Daoy (cell line): ENCODE measurements at regions not wholly inside any gene's neighbourhood (a gene's known extent, or its start where the extent isn't known, plus 50 kb on each side); places are given as distances from the start of the nearest gene placed in this dataset.

Experiments
- DNase-seq: peaks from one replicate; pipeline ENCODE4 v3.0.0-alpha.2; 2015; ENCODE audit warnings: low read depth

GRCh38 chr6:6836609-6837406 is 248.3 kb downstream of the LY86 start:
- no peak for DNase-seq

GRCh38 chr6:6837541-6838080 is 249.1 kb downstream of the LY86 start:
- DNase-seq = no peak

DNA sequence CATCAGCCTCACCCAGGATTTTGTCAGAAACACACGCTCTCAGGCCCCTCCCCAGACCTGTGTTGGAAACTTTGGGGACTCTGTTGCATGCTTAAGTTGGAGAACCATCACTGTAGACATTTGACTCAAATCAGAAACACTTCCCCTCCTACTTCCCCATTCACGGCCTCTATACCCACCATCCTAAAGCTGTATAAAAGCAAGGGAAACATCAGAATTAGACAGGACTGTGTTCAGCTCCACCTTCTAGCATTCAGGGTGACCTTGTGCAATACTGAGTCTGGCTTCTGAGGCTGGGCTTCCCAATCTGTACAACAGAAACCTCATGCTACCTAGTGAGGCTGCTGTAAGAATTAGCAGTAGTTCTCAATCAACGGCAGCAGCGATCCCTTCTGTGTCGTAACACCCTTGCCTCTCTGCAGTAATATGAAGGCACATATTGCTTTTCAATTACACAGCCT is 252.3 kb downstream of the LY86 start:
- no peak for DNase-seq

DNA sequence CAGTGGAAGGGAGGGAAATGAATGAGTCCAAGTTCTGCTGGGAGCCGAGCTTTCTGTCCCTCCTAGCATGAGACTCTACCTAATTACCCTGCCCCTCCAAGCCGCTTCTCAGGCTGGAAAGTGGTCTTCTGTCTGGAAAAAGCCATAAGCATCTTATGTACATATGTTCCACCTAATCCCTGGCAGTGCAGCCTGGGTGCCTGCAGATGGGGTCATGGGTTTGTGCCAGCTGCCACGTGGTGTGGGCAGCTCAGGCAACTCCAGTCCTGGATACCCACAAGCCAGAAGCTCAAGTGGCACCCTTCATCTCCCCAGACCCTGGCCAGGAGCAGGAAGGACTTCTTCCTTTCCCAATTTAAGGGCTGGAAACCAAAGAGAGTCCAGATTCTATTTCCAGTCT is 253.1 kb downstream of the LY86 start:
- no peak for DNase-seq

DNA sequence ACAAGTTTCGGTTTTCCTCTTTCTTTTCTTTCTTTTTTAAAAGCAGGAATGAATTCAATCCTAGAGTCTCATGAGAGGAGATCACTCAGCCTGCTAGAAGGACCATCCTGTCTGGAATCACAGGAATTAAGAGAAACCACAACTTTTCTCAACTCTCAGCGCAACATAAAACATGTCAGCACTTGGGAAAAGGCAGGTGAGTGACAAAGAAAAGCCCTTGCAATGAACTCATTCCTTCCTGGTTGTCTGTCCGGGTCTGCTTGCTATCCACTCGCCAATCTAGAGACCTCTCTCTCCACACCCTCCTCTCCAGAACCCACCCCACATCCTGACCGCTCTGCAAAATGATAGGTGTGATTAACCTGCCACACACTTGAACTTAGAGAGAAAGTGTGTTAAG is 253.8 kb downstream of the LY86 start:
- no peak for DNase-seq

DNA sequence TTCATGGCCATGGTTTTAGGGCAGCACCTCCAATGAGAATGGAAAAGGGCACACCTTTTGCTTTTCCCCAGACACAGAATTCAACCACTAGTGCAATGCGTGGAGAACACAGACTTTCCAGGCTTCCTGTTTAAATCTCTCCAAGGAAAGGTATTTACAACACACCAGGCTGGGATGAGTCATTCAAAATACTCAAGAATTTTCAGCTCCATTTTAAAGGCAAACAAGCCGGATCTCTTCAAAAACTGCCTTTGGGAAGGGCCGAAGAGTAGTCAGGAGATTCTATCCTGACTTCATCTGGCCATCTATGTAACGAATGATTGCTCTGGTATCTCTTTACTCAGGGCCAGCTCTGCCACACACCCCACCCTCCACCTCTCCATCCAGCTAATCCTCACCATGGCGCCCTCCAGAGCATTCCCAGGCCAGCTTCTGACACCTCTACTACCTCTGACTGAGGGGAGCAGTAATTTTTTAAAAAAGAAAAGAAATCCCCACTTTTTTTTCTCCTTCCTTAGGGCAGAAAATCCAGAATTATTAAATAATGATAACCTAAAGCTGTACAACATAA is 254.6 kb downstream of the LY86 start:
- peak; percentile 21 for DNase-seq

- no peak for DNase-seq
These were observed 255.3 kb downstream of the LY86 start for GRCh38 chr6:6843777-6844176.

GRCh38 chr6:6844530-6844929 is 256.0 kb downstream of the LY86 start:
- DNase-seq = no peak

- no peak for DNase-seq
These were observed 257.1 kb downstream of the LY86 start for GRCh38 chr6:6845603-6846002.

DNA sequence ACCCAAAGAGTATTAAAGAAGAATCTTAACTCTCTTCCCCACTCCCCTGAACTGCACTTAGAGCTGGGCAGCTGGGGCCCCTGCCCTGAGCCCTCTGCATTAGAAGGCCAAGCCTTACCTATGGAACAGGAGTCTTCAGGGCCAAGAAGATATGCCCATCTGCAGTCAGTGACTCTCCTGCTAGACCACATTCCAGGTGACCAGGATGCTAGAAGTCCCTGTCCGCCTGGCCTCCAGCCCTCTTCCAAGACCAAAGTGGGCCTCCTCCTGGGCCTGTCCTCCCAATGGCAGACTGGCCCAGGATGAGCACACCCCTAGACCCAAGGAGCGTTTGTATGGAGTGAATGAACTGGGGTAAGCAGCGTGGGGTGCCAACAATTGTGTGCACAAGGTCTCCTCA is 259.1 kb downstream of the LY86 start:
- DNase-seq = no peak

GRCh38 chr6:6851059-6851948 is 256.5 kb upstream of the RREB1 start:
- DNase-seq = peak; percentile 89

- DNase-seq = no peak
These were observed 255.9 kb upstream of the RREB1 start for GRCh38 chr6:6851949-6852261.

DNA sequence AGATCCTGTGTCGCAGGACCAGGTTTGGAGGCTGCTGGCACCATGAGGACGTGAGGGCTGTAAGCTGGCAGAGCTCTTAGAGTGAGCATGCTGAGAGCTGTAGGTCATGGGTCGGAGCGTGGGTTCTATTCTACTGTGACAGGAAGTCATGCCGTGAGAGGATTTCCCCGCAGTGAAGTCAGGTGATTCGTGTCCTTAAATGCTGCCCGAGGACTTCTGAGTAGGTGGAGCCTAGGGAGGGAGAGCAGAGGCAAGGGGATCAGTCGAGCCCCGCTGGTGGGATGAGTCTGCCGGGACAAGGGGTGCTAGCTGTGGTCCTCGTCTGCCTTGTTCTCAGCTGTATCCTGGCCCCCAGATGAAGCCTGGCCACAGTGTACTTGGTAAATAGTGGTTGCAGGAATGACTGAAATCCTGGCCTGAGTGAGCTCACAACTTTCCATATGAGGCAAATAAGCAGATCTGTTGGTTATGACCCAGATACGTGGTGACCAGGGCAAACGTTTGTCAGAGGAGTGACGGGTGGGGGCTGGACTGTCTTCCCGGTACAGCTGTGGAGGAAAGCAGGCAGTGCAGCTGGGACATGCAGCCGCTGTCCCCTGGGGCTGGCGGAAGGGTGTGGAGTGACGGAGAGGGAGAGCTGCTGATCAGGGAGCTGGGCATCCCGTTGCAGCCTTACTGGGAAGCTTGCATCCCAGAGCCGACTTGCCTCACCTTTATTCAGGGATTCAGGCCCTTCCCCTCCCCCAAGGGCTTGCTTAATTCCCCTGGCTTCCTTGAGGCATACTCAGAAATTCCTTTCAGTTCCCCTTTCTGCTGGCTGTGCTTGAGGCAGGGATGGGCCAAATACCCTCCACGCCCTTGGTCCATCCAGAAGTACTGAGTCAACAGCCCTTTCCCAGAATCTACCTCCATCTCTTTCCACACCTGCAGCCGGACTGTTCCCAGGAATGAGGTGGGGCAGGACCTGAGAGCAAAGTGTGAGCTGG is 250.9 kb upstream of the RREB1 start:
- DNase-seq = peak; percentile 57

- DNase-seq = no peak
These were observed 250.2 kb upstream of the RREB1 start for GRCh38 chr6:6857528-6857927.

DNA sequence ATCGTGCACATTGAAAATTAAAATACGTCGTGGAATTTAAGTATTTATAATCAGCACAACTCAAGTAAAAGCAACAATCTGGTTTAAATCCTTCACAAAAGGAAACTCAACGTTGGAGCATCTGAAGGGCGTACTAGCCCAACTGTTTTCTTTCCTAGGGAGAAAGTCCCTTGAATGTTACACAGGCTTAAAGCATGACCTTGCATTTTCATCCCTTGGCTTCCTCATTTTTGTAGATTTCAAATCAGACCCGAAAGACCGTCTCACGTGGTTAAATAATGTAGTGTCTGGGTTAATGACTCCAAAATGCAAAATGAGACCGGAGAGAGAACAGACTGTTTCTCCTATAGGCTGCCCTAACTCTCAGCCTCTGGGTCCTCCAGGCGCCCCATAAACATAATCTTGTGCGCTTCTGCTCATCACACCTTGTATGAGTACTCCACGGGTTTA is 249.2 kb upstream of the RREB1 start:
- DNase-seq = no peak

GRCh38 chr6:6859105-6859504 is 248.7 kb upstream of the RREB1 start:
- no peak for DNase-seq

DNA sequence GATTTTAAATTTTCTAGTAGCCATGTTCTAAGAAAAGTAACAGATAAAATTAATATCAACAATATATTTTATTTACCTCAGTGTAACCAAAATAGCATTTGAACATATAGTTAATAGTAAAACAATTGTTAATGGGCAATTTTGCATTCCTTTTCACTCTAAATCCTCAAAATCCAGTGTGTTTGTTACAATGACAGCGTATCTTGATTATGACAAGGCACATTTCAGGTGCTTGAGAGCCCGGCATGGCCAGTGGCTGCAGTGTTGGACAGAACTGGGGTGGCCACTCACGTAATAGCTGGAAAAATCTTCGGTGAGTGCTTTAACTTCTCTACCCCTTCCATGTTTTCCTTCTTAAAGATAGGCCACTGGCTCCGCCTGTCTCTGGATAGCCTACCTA is 248.0 kb upstream of the RREB1 start:
- no peak for DNase-seq

- DNase-seq = no peak
These were observed 246.9 kb upstream of the RREB1 start for GRCh38 chr6:6860863-6861262.

- DNase-seq = no peak
These were observed 246.3 kb upstream of the RREB1 start for GRCh38 chr6:6861351-6861894.

- no peak for DNase-seq
These were observed 245.8 kb upstream of the RREB1 start for GRCh38 chr6:6861995-6862394.
